Activated CD4-positive, CD25-positive, alpha-beta regulatory T cell treated with anti-CD3 and anti-CD28 coated beads, Interleukin-2, amount 50 U/mL, for 72 hours (primary cell): ENCODE measurements at regions not wholly inside any gene's neighbourhood (a gene's known extent, or its start where the extent isn't known, plus 50 kb on each side); places are given as distances from the start of the nearest gene placed in this dataset.
"Not testable (repeated sequence)": the region's sequence is repeated elsewhere in the genome, so short reads cannot be mapped to it uniquely, and the experiment has no call there.

Source experiments
- DNase-seq: peaks from one replicate; pipeline ENCODE4 v3.0.0; 2021

GRCh38 chr16:59590845-59591244, 856.7 kb upstream of the GOT2 start:
- DNase-seq: no peak

GRCh38 chr16:59586331-59586730, 852.2 kb upstream of the GOT2 start:
- DNase-seq: no peak

GRCh38 chr16:59574296-59574695, 840.2 kb upstream of the GOT2 start:
- no peak for DNase-seq

- DNase-seq: no peak
Measured at GRCh38 chr16:59573528-59574271, 839.6 kb upstream of the GOT2 start.

GRCh38 chr16:59567496-59567895, 833.4 kb upstream of the GOT2 start:
- no peak for DNase-seq

GRCh38 chr16:59566446-59566845, 832.3 kb upstream of the GOT2 start:
- no peak for DNase-seq

GRCh38 chr16:59558679-59559078, 824.6 kb upstream of the GOT2 start:
- DNase-seq: no peak

GRCh38 chr16:59552164-59552563, 818.0 kb upstream of the GOT2 start:
- DNase-seq: no peak

GRCh38 chr16:59545721-59546120, 811.6 kb upstream of the GOT2 start:
- no peak for DNase-seq

- DNase-seq: no peak
Measured at GRCh38 chr16:59543641-59544040, 809.5 kb upstream of the GOT2 start.

- no peak for DNase-seq
Measured at GRCh38 chr16:59540621-59541020, 806.5 kb upstream of the GOT2 start.

- no peak for DNase-seq
Measured at GRCh38 chr16:59535298-59535697, 801.2 kb upstream of the GOT2 start.

GRCh38 chr16:59527206-59527997, 793.3 kb upstream of the GOT2 start:
- DNase-seq: no peak

GRCh38 chr16:59522826-59523225, 788.7 kb upstream of the GOT2 start:
- DNase-seq: no peak

- not testable (repeated sequence) for DNase-seq
Measured at GRCh38 chr16:59518721-59519120, 784.6 kb upstream of the GOT2 start.

GRCh38 chr16:59514651-59515050, 780.5 kb upstream of the GOT2 start:
- DNase-seq: no peak

GRCh38 chr16:59510008-59510424, 775.9 kb upstream of the GOT2 start:
- no peak for DNase-seq

- no peak for DNase-seq
Measured at GRCh38 chr16:59500601-59501000, 766.5 kb upstream of the GOT2 start.

- DNase-seq: no peak
Measured at GRCh38 chr16:59487067-59487466, 753.0 kb upstream of the GOT2 start.

GRCh38 chr16:59484833-59485516, 750.9 kb upstream of the GOT2 start:
- no peak for DNase-seq

GRCh38 chr16:59478838-59479237, 744.7 kb upstream of the GOT2 start:
- no peak for DNase-seq

- no peak for DNase-seq
Measured at GRCh38 chr16:59470556-59470955, 736.4 kb upstream of the GOT2 start.

- DNase-seq: no peak
Measured at GRCh38 chr16:59469266-59469665, 735.1 kb upstream of the GOT2 start.

GRCh38 chr16:59463776-59464175, 729.7 kb upstream of the GOT2 start:
- DNase-seq: no peak
